Endodermal cell (in vitro differentiated cells): ENCODE measurements at regions not wholly inside any gene's neighbourhood (a gene's known extent, or its start where the extent isn't known, plus 50 kb on each side); places are given as distances from the start of the nearest gene placed in this dataset.

Source experiments
- DNase-seq: peaks from one replicate; pipeline ENCODE4 v3.0.0-alpha.2; 2017
- H3K27ac ChIP-seq: 2 replicates; pipeline ENCODE4 v1.5.1; 2013; ENCODE audit warnings: mild to moderate bottlenecking, low read depth, low read length, moderate library complexity
- H3K27me3 ChIP-seq: 2 replicates; pipeline ENCODE4 v1.6.1; 2013; ENCODE audit warnings: mild to moderate bottlenecking, low read length, moderate library complexity; ENCODE audit not compliant: insufficient read depth, control insufficient read depth, poor library complexity, severe bottlenecking
- H3K36me3 ChIP-seq: 2 replicates; pipeline ENCODE4 v1.7.0; 2013; ENCODE audit warnings: mild to moderate bottlenecking, low read length, moderate library complexity; ENCODE audit not compliant: control insufficient read depth, insufficient read depth
- H3K4me1 ChIP-seq: one replicate; pipeline ENCODE4 v1.7.0; 2013; ENCODE audit warnings: low read length; ENCODE audit not compliant: control insufficient read depth, insufficient read depth
- H3K4me3 ChIP-seq: 2 replicates; pipeline ENCODE4 v1.5.1; 2013; ENCODE audit warnings: mild to moderate bottlenecking, low read length, moderate library complexity
- H3K9ac ChIP-seq: 2 replicates; pipeline ENCODE4 v1.6.1; 2013; ENCODE audit warnings: mild to moderate bottlenecking, low read length, moderate library complexity; ENCODE audit not compliant: poor library complexity, severe bottlenecking; ENCODE audit errors: extremely low read depth
- H3K9me3 ChIP-seq: 2 replicates; pipeline ENCODE4 v1.6.1; 2013; ENCODE audit warnings: mild to moderate bottlenecking, low read length, moderate library complexity; ENCODE audit not compliant: control insufficient read depth
- H3K27ac Mint-ChIP-seq: 2 replicates; pipeline ENCODE4 v1.8.0; 2020; ENCODE audit warnings: mixed read lengths
- H3K27me3 Mint-ChIP-seq: 2 replicates; pipeline ENCODE4 v1.8.0; 2021; ENCODE audit warnings: mild to moderate bottlenecking, mixed read lengths; ENCODE audit not compliant: insufficient read depth
- H3K36me3 Mint-ChIP-seq: 2 replicates; pipeline ENCODE4 v1.8.0; 2020; ENCODE audit warnings: low read depth, mixed read lengths
- H3K4me1 Mint-ChIP-seq: 2 replicates; pipeline ENCODE4 v1.8.0; 2020; ENCODE audit warnings: mixed read lengths
- H3K4me3 Mint-ChIP-seq: 2 replicates; pipeline ENCODE4 v1.8.0; 2020; ENCODE audit warnings: mild to moderate bottlenecking, moderate library complexity, mixed read lengths
- H3K9me3 Mint-ChIP-seq: 2 replicates; pipeline ENCODE4 v1.8.0; 2020; ENCODE audit warnings: mild to moderate bottlenecking, mixed read lengths
- CTCF ChIP-seq: fragments of 200-600 bp; sonication (generic); conservative IDR thresholded peaks from 2 replicates; pipeline ENCODE4 v1.5.0; 2021; ENCODE audit warnings: antibody characterized with exemption, mild to moderate bottlenecking
- WGBS, 2 experiments: methylation state at CpG; one replicate each; pipeline versions ENCODE4 v1.1.5 to v1.1.7; 2013; ENCODE audit warnings: missing lambda C conversion rate in 2 of 2, mixed read lengths in 1 of 2; ENCODE audit not compliant: insufficient coverage in 1 of 2, insufficient read length in 1 of 2; 5-methylcytosine and 5-hydroxymethylcytosine counted together

DNA sequence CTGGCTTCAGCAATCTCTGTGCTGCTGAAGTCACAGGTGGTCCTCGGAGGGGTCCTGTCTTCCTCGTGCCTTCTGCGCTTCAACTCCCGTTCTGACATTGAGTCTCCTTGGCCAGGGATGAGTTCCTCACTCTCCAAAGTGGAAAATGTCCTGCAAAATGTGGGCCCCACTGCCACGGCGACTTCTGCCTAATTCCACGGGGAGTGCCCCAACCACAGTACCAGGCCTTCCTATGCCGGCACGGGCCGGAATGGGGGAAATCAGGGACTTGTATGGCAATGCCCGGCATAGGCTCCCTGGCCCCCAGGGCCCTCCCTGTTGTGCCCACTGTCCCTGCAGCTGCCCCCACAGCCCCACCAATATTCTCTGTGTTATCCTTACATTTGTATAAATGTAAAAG, 420.5 kb downstream of the TCERG1L start:
- Histone ChIP-seq H3K4me3 (no peak overlapping the region), H3K36me3 (no peaks in the 10 kb centered on the region), H3K27me3 (no peaks in the 10 kb centered on the region), H3K9ac (no peak overlapping the region), H3K27ac (no peak overlapping the region), H3K9me3 (no peaks in the 10 kb centered on the region), H3K4me1 (no peaks in the 10 kb centered on the region)
- 84 to 97% methylated on average over 4 to 11 of the region's 11 CpGs for WGBS, 2 experiments
- Mint-ChIP-seq H3K27ac (no peak overlapping the region), H3K4me3 (no peak overlapping the region), H3K9me3 (no peaks in the 10 kb centered on the region), H3K27me3 (peaks cover 3% of the 10 kb centered on the region), H3K4me1 (peaks cover 26% of the 10 kb centered on the region), H3K36me3 (no peaks in the 10 kb centered on the region)
- DNase-seq: no peak
- no peak for TF ChIP-seq CTCF

DNA sequence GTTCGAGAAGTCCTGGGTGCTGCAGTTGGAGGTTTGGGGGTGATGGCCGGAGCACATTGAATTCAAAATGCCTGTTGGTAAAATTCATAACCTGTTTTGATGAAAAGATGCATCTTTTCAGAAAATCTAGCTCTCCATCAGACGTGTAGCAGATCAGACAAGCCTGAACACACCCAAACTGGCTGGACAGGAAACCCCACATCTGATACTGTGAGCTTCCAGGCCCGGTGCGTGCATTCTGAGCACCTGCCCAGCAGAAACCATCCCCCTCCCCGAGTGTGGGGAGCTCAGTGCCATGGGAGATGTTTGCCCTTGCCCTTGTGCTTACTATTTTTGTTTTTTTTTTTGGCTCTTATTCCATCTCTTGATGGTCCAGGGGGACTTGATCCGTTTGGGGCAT, 417.1 kb downstream of the TCERG1L start:
- no peak overlapping the region for H3K27ac Mint-ChIP-seq
- H3K27me3 ChIP-seq: no peaks in the 10 kb centered on the region
- H3K4me3 Mint-ChIP-seq: no peak overlapping the region
- H3K27ac ChIP-seq: no peak overlapping the region
- no peak overlapping the region for H3K9ac ChIP-seq
- H3K4me1 ChIP-seq: no peaks in the 10 kb centered on the region
- no peak overlapping the region for H3K4me3 ChIP-seq
- no peaks in the 10 kb centered on the region for H3K9me3 ChIP-seq
- TF ChIP-seq CTCF: no peak
- no peaks in the 10 kb centered on the region for H3K36me3 ChIP-seq
- peaks cover 3% of the 10 kb centered on the region for H3K27me3 Mint-ChIP-seq
- WGBS, 2 experiments: 80 to 95% methylated on average over 3 to 7 of the region's 7 CpGs
- no peaks in the 10 kb centered on the region for H3K9me3 Mint-ChIP-seq
- no peaks in the 10 kb centered on the region for H3K36me3 Mint-ChIP-seq
- H3K4me1 Mint-ChIP-seq: peaks cover 28% of the 10 kb centered on the region
- DNase-seq: peak; percentile 14

DNA sequence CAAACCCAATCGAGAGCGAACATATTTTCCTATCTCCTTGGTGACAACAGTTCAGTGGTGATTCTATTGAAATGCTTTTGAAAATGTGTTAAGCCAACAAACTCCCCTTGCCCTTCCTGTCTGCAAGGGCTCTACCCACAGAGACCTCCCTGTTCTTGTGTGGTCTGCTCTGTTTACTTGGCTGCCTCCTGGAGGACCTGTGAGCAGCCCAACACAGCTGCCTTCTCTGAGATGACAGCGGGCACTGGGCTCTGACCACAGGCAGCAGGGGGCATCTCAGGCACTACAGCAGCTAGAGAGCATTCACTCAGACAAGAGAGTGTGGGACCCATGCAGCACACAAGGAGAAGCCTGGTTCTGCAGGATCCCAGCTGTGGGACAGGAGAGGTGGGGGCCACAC, 416.4 kb downstream of the TCERG1L start:
- H3K27ac ChIP-seq: no peak overlapping the region
- 0 to 64% methylated on average over 1 to 3 of the region's 3 CpGs for WGBS, 2 experiments

More for the DNA sequence above, 416.4 kb downstream of the TCERG1L start:
- TF ChIP-seq CTCF: peak; percentile 45
- no peak overlapping the region for H3K27ac Mint-ChIP-seq
- Histone ChIP-seq H3K4me1 (no peaks in the 10 kb centered on the region), H3K9me3 (no peaks in the 10 kb centered on the region), H3K27me3 (no peaks in the 10 kb centered on the region), H3K36me3 (no peaks in the 10 kb centered on the region), H3K4me3 (no peak overlapping the region), H3K9ac (no peak overlapping the region)
- no peak overlapping the region for H3K4me3 Mint-ChIP-seq
- no peaks in the 10 kb centered on the region for H3K9me3 Mint-ChIP-seq
- DNase-seq: peak; percentile 60
- peaks cover 26% of the 10 kb centered on the region for H3K4me1 Mint-ChIP-seq
- peaks cover 3% of the 10 kb centered on the region for H3K27me3 Mint-ChIP-seq
- H3K36me3 Mint-ChIP-seq: no peaks in the 10 kb centered on the region
